Fibroblast of skin of right biceps (primary cell): ENCODE measurements at regions not wholly inside any gene's neighbourhood (a gene's known extent, or its start where the extent isn't known, plus 50 kb on each side); places are given as distances from the start of the nearest gene placed in this dataset.

Experiments used
- DNase-seq: peaks from one replicate; pipeline ENCODE4 v3.0.0-alpha.2; 2013

DNA sequence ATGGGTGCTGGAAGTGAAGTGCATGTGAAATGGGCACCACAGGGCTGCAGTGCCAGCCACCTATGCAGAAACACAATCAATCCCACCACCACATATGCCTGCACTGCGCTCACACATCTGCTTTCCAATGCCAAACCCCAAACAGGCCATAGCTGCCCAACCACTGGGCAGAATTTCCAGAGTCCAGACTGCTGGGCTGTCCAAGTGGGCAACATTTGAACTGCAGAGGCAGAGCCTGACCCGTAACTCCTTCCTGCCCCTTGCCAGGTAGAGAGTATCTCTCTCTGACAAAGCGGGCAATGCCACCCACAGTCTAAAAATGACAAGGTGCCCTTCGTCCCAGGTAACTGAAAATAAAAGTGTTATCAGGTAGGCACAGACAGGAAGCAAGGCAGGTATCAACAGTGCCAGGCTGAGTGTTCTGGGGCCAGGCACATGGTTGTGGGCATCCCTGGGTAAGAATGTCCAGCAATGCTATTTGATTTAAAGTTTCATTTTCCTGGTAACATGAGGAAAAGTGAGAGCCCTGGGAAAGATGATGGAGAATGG is 79.5 kb downstream of the FOXA2 start:
- DNase-seq: no peak

DNA sequence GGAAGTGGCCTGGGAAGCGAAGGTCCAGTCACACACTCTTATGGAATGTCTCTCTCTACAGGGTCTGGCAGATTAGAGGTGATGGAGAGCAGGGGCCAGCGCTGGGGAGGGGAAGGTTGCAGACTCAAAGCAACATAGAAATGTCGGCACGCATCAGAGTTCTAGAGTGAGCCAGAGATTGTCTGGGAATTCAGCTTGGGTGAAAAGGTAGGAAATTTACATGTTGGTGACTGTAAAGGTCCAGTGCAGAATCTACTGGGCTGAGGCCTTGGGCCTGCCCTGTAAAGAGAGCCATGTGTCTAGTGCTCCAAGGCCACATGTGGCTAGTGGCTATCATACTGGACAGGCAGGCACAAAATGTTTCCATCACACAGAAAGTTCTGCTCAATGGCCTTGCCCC is 80.8 kb downstream of the FOXA2 start:
- no peak for DNase-seq

DNA sequence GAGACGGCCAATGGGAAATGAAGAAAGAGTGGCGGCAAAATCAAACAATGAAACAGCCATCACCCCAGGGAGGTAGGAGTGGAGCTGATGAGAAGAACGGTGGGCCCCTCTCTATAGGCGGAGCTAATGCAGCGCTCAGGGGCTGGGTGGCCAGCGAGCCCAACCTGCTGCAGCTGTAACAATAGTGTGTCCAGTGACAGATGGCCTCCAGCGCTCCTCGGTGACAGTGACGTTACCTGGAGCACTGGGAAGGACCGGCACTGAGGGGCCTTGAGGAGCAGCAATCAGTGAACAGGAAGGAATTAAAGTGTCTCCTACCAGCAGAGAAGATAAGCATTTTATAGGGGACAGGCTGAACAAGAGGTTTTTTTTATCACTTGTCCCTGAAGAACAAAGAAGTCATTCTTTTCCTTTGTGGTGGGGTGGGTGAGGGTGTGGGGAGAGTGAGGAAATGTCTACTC is 81.6 kb downstream of the FOXA2 start:
- no peak for DNase-seq

DNA sequence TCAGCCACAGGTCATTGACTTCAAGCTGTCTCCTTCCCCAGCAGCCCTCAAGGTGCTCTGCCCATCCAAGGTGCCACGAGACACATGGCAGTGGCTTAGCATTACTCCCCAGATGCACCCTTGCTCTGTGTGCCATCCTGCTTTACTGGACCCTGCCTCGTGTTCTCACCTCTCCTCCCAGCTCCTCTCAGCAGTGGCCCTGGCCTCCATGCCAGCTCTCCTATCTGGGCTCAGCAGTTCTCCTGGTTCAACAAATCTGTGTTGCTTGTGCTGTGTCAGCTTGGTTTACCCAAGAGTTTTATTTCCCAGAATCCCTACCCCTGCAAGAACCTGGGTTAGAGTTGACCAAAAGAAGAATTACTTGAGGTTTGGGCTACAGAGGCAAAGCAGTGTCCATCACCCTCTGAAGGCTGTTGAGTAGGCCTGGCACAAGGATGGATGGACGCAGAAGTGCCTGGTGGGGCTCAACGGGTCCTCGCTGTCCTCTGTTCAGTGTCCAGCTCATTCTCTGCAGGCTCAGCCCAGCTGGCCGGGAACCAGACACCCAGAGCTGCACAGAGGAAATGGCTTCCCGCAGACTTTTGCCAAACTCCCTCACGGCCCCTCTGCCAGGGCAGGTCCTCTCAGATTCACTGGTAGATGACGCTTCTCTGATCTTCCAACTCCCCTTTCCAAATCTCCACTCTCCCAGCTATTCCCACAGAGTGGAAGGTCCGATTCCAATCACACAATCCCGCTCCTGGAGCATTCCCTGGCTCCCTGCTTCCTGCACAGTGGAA is 82.6 kb downstream of the FOXA2 start:
- no peak for DNase-seq

DNA sequence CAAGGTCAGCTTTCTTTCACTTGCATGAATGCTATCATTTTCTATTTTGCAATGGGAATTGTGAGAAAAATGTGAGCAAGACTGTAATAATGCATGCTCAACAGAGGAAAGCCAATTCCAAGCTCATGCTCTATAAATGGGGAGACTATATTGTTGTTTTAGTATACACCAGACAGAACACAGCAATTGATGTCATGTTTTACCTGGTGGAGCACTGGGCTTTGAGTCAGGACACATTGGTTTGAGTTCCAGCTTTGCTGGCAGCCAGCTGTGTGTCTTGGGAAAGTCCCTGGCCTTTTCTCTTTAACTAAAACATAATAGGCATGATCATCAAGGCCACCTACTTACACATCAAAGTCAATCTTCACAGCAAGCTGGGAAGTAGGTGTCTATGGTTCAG is 83.3 kb downstream of the FOXA2 start:
- DNase-seq: no peak

DNA sequence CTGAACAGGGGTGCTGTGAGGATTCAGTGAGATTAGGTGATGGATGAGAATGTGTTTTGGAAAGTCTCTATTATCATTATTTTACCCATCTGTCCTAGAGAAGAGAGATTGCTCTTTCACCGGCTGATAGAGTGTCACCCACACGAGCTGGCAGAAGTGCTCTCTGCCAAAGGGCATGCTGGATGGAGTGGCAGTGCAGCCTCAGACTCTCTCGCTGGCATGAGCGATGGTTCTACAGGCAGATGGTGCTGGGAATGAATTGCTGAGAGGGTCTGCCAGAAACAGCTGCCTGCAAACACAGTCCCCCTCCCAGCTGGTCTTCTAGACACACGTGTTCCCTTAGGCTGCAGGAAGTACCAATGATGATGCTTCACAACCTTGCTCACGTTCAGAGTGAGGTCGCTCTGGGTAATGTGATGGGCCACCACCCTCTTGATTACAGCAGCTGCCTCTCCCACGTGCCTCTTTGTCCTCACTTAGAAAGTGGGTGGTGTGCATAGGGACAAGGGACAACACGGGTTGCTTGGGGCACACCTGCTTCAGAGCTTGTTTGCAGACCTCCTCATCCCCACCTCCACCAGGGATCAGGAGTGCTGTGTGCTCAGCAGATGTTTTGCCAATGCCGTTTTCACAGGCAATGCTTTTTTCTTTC is 84.7 kb downstream of the FOXA2 start:
- DNase-seq: no peak

DNA sequence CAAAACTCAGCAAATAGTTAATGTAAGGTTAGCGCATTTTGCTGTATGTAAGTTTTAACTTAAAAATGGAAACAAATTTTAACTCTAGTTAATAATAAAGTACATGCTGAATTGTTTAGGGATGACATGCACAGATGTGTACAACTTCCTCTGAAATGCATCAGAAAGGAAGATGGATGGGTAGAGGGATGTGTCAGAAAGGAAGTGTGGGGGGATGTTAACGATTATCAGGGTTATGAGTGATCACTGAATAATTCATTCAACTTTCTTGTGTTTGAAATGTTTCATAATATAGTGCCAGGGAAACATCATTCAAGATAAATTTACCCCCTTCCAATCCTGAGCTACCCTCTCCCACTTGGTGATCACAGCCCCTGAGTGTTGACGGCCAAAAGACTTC is 87.6 kb downstream of the FOXA2 start:
- DNase-seq: peak; percentile 24

DNA sequence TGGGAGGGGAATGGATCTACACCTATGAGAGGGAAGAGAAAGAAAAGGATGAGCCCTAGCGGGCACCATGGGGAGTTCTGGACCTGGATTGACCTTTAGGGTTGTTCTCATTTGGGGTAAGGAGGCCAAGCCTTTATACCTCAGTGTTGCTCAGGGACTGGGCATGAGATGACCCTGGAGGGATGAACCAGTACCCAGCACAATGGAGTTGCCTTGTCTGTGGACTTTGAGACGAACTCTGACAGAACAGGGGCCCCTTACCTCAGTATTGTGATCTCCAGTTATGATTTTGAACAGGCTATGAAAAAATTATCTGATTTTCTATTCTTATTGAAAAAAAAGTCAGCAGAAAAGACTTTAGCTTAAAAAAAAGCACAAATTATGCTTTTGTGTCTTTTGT is 88.6 kb downstream of the FOXA2 start:
- no peak for DNase-seq

DNA sequence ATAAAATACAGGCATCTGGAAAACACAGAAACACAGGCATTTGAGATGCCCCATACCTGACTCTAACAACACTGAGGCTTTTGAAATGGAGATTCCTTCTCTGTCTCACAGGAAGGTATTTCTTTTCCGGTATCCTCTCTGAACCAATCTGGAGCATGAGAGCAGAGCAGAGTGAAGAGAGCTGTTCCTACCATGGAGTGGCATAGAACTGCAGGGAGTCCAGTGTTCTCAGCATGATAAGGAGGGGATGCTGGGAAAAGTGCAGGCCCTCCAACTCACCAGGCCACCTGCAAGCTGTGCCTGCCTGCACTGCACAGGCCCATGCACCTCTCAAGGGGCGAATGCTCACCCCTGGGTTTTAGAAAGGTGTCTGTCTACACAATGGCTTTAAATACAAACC is 89.2 kb downstream of the FOXA2 start:
- DNase-seq: no peak

DNA sequence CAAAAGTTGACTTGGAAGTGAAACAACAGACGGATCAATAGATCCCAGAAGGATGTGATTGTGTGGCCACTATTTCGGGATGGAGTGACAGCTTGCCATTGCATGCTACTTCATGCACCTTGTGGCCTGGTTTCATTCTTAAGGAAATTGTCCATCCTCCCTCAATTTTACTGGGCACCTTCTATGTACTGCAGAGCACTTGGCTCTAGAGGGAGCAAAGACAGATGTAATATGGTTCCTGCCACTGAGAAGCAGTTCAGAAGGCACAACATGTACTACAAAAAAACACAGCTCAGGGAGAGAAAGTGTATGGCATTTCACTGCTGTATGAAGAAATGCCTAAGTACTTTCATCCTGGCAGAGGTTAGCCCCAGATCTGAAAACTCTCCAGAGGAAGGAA is 91.9 kb downstream of the FOXA2 start:
- DNase-seq: no peak

DNA sequence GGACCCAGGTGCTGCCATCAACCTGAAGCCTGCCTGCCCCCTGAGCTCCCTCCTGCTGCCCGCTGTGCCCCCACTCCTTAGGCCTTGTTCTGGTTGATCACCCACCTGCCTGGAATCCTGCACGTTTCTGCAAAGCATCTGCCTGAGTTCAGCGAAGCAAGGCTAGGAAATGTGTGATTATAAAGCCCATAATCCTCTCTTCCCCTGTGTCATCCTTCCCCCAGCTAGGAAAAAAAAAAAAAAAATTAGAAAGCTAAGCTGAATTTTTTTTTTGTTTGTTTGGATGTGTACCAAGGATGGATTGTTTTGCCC is 93.2 kb downstream of the FOXA2 start:
- DNase-seq: no peak

DNA sequence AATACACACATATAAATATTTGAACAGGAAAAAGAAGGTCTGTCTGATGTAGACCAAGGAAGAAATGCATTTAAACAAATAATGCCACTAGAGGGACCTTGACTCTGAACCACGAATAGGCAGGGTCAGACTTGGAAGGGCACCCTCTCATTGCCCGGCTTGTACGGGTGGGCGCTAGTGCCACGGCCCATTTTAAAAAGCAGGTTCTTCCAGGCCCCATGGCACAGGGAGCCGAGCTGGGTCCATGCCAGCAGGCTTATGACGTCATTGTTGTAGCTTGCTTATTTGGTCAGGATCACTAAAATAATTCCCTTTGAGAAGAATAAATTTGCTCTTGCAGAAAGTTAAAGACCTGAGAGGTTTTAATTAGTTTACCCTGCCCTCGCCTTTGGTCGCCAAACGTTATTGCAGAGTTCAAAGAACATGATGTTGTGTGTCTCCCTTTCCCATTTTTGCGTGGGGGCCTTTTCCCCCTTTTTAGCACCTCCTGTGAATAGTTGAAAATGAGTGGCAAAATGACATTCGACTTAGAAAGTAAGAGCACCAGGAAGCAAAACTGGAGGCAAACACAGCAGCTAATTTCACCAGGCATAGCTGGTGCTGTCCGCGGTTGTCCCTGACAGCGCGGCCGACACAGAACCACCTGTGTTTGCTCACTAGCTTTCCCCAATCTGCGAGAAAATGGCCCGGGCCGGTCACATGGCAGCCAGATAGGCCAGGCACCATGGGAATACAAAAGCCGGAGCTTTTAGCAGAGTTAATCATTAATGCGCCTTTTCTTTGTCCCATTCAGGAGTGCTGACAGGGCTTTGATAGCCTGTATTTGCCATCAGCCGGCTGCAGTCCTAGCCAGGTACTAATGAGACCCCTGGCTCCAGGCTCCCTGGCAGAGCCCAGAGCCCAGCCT is 93.8 kb downstream of the FOXA2 start:
- DNase-seq: no peak

DNA sequence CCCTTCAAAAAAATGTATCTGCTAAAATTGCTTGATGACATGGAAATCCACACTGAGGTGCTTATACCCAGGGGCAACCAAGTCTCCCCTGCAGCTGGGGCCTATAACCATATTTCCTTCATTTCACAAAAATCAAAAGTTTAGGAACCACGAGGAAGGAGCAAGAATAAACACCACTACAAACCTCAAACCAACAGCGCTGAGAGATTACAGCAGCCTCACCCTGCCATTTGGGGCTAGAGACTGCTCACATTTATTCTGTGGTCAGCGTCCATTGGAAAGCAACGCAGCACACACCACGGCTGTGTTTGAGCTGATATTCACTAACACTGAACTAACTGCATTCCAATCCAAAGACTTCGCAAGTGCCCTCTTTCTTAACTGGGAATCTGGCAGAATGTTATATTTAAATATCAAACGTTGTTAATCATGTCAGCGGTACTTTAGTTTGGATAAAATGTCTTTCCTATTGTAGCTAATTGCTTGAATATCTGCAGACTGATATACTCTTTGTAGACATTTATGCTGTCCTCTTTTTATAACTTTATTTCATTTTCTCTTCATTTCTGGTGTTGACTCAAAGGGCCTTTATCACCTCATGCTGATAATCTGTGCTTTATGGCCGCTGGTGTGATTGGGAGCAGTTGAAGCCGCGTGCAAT is 94.6 kb downstream of the FOXA2 start:
- DNase-seq: no peak

DNA sequence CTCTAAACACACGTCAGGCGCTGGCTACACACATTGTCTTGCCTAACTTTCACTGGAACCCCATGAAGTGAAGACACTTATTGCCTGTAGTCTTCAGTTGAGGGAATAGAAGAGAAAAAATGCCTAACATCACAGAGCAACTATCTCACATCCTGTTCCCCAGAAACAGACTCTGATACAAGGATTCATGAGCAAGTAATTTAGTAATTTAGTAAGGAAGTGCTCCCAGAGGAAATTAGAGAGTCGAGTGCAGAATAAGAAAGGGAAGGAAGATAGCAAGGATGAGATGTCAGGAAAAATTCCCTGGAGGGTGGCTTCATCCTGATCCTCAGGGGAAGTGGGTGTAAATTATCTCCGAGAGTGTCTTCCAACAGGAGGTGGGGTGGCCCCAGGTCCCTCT is 104.0 kb downstream of the FOXA2 start:
- DNase-seq: no peak

DNA sequence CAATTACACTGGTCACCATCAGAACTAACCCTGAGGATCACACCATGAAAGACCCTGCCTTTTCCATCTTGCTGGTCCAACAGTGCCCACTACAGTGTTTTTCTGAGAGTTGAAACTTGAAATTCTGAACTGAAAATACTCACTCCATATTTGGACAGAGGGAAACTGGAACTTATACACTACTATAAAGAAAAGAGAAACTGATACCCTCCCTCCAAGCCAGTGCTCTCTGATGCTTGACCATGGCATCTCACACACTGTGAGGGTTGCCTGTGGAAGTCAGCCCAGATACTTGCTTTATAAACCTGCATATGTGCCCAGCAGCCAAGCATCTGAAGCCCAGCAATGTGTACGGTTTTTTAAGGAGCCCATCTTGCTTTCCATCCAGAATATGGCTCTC is 108.7 kb downstream of the FOXA2 start:
- DNase-seq: no peak

DNA sequence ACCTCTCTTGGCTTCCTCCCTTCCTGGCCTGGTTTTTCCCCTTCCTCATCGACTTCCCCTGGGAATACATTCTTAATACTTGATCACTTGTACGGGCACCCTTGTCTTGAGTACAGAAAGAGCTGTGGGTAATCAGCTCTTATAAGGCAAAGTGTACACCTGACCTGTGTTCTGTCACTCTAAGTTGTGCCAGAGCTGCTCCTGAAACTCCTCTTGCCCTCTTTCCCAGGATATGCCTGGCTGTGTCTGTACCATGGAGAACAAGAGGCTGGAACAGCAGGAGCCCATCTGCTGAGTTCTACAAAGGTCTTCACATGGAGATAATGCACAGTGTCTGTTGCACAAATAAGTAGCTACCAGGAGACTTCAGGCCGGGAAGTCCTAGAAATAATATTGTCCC is 110.1 kb downstream of the FOXA2 start:
- no peak for DNase-seq

DNA sequence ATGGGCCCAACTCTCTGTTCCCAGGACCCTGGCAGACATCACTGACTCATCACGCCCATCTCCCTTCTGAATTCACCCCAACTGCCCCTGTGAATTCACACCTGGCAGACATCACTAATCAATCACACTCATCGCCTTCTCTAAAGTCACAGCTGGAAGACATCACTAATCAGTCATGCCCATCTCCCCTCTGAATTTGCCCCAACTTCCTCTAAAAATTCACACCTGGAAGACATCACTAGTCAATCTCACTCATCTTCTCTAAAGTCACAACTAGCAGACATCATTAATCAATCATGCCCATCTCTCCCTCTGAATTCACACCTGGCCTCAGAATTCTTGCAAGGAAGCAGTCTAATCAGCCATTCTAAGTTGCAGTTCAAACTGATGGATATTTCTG is 111.1 kb downstream of the FOXA2 start:
- DNase-seq: no peak

DNA sequence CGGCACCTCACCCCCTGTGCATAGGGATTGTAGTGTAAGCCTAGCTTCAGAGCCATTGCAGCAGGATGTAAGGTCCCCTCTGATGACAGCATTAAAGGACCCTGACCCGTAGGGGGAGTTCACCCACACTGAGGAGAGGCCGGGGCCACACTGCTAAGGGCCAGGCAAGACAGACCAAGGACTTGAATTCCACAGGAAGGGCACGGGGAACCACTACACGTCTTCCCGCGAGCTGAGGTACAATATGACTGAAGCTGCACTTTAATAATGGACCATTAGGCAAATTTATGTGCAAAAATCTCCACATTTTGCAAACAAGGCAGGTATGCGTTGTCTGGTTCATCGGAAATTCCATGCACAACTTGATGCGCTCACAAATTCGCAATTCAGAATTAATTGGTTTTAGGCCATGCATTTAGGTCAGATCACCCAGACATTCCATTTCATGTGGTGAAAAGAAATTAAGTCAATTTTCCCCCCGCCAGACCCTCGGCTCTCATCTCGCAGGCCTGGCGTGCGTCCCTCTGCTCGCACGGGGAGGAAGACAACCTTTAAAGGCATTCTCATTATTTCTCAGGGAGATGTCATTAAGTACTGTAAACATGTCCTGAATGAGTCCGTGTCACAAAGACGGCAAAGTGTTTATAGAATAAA is 111.8 kb downstream of the FOXA2 start:
- no peak for DNase-seq

DNA sequence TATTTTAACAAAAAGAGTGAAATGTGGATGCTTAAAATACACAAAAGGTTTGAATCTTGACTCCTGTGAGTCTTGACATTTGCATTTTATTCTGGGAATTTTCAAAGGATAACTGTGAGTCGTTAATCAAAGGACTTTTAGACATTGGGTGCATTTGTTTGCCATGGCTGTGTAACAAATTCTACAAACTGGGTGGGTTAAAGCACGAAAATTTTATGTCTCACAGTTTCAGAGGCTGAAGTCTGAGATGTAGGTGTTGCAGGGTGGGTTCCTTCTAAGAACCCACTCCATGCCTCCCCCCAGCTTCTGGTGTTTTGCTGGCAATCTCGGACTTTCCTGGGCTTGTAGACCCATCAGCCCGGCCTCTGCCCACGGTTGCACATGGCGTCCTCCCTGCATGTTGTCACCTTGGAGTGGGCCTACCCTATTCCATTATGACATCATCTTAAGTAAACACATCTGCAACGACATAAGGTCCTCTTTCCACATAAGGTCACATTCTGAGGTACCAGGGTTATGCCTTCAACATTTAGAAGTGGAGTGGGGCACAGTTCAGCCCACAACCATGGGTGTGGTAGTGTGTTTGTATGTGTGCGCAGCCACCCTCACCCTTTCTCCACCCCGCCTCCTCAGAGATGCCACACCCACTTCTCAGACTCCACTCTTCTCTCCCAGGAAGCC is 113.1 kb downstream of the FOXA2 start:
- no peak for DNase-seq

DNA sequence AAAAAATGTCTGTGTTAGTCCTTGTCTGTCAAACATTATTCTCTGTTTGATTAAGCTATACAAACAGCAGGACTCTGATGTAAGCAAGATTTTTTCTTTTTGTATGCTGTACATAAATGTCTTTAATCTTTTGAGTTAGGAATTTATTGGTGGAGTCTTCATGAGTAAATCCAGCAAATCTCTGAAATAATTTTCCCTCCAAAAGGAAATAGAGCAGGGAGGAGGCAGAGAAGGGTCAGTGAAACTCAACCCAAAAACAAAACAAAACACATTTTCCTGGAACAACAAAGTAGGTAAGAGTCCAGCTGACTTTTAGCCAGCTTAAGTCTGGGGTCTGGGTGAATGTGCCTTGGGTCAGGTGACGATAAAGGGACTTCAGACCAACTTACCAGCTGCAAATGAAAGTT is 113.7 kb downstream of the FOXA2 start:
- no peak for DNase-seq

DNA sequence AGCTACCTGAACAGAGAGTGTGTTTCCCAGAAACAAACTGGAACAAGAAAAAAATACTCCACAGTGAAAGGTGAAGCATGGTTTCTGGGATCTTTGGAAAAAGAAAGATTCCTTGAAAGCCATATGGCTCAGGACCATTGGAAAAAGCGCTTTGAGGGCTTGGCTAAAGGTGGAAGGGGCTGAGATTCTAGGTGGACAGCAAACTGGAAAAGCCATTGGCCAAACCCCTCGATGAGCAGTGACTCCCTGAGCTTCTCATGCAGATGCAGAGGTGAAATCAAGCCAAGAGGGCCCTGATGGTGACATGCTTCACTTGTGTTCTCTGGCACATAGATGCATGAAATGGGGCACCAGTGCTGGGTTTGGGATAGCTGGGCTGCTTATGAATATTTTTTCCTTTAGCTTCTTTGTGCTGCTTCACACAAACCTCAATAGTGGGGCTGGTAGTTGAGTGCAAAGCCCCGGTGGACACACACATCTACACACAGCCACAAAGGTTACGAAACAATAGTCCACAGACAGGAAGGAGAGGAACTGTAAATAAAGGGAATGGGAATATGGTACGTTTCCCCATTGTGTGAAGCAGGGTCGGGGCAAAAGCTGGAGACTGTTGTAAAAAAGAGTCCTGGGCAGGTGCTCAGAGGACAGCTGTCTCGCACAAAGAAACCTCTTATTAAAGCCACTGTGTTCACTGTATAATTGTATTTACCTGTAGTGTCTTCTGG is 117.8 kb downstream of the FOXA2 start:
- DNase-seq: no peak
